NB4 (cell line): ENCODE measurements at regions not wholly inside any gene's neighbourhood (a gene's known extent, or its start where the extent isn't known, plus 50 kb on each side); places are given as distances from the start of the nearest gene placed in this dataset.

Source experiments
- CTCF ChIP-seq: IDR thresholded peaks from one replicate; pipeline ENCODE4 v1.5.1; 2012; ENCODE audit warnings: low read depth, low read length
- POLR2A ChIP-seq: IDR thresholded peaks from 2 replicates; pipeline ENCODE4 v1.6.1; 2011; ENCODE audit warnings: mild to moderate bottlenecking; ENCODE audit not compliant: insufficient read length; ENCODE audit errors: extremely low read depth

- TF ChIP-seq CTCF (no peak), POLR2A (no peak)
Observed at GRCh38 chr5:158569534-158569933, 530.2 kb downstream of the EBF1 start.
